Cerebellar nuclear complex (tissue), 1 donor: ENCODE measurements at regions not wholly inside any gene's neighbourhood (a gene's known extent, or its start where the extent isn't known, plus 50 kb on each side); places are given as distances from the start of the nearest gene placed in this dataset.

ENCODE experiments used
- DNase-seq, 2 experiments: peaks; one replicate each; lab custom pipeline; 2025; lab: John Stamatoyannopoulos, UW

DNA sequence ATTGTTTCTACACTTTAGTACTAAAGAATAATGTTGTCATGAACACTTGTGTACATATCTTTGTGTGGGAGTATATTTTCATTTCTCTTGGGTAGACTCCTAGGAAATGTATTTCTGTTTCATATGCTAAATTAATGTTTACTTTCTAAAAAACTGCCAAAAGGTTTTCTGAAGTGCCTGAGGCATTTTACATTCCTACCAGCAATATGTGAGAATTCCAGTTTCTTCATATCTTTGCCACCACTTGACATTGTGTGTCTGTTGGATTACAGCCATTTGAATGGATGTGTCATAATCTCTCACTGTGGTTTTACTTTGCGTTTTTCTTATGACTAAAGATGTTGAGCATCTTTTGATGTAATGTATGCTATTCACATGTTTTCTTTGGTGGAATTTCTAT, 428.2 kb upstream of the KCNH7 start:
- no peak for DNase-seq

GRCh38 chr2:163265562-163265961, 427.0 kb upstream of the KCNH7 start:
- no peak for DNase-seq

DNA sequence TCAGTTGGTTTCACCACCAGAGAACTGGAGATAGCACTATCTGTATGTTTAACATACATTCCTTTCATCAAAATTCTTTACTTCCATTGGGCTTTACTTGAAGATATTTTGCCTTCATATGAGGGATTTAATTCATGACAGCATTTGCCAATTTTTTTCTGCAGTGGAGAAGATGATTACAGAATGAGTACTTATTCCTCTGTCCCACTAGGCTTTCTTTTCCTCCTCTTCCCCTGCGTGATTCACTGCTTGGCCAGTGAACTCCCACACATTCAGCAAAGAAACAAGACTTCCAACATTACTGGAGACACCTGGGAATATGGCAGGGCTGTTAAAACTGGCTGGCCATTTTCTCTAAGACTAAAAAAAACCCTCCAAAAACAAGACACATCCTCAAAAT, 425.8 kb upstream of the KCNH7 start:
- no peak for DNase-seq

DNA sequence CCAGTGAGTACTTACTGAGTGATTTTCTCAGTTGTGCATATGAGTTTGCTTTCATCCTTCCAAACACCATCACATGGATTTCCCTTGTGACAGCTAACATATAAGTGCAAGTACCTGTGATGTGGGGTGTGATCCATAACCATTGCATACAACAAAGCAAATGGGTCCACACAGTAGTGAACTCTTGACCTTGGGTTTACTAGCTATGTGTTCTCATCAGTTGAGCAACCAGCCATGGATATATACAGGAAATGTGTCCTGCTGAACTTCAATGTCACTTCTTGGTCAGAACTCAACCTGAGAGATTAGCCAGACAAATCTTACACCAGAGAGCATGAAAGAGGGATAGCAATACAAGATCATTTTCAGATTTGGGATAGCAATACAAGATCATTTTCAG, 420.9 kb upstream of the KCNH7 start:
- no peak for DNase-seq

DNA sequence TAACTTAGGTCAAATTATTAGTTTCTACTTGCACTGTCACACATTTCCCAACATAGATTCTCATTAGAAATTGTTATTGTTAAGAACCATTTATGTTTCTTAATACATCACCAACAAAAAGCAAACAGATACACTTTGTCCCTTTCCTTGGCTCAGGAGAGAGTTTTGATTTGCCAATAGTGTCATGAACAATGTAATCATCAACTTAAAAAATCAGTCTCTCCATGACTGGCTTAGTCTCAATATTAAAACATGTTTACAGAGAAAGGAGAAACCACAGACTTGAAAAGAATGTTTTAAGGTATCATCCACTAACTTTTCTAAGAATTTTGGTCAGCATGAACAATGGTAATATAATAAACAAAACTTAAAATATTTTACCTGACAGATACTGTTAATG, 416.5 kb upstream of the KCNH7 start:
- DNase-seq = no peak

DNA sequence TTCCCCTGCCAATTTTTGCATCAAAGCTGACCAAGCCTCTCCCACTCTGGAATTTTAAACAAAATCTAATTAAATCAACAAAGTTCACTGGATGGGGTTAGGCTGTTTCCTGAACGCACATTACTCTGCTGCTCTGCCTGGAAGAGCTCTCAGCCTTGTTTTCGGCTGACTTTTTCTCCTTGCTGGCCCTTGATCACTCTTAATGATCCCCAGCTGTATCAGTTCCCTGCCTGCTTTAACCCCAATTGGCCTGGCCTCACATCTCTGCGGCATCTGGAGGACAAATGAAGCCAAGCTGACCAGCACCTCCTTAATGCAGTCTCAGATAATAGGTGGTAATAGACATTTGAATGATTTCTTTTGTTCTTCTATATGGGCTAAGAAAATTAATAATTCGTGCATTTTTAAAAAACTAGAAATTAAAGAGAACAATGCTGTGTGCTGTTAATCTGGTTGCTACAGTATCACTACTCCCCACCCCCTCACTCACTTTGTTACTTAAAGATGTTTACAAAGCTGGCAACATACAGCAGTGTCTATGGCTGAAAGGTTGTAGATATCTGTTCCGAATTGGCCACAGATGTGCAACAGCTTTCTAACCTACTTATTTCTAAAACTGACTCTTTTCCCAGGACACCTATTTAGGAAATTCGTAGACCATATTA, 415.2 kb upstream of the KCNH7 start:
- DNase-seq = no peak

- DNase-seq = no peak
Measured at GRCh38 chr2:163252199-163252598, 413.6 kb upstream of the KCNH7 start.

GRCh38 chr2:163248376-163249253, 410.0 kb upstream of the KCNH7 start:
- no peak for DNase-seq

- no peak for DNase-seq
Measured at GRCh38 chr2:163247847-163248220, 409.3 kb upstream of the KCNH7 start.

- DNase-seq = no peak
Measured at GRCh38 chr2:163247156-163247846, 408.7 kb upstream of the KCNH7 start.

DNA sequence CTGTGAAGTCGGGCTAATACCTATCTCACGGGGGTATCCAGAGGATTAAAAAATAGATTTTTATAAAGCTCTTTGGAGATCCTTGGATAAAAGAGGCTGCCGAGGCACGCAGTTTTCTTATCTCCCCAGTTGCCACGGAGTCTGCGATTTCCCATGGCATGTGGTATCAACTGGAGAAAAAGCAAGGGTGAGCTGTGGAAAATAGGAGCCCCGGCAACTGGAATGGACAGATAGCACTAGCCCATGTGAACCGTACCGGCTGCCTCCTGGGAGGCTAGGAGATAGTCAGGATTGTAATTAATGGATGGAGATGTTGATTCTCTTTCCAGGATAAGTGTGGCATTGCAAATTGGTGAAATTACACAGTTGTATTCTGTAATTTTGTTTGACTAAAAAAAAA, 407.6 kb upstream of the KCNH7 start:
- no peak for DNase-seq

- DNase-seq = no peak
Measured at GRCh38 chr2:163236553-163236952, 398.0 kb upstream of the KCNH7 start.

DNA sequence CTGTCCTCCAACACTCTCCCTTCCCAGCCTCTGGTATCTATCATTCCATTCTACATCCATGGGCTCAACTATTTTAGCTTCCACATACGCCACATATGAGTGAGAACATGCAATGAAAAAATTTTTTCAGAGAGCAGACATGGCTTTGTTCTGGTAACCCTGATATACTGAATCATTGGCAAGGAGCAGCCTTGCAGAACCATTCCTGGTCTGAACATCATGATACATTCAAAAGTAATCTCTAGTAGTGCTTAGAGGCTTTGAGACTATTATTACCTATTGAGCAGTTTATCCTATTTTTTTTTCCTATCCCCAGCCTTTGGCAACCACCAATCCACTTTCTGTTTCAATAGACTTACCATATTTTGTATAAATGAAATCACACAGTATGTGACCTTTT, 393.1 kb upstream of the KCNH7 start:
- DNase-seq = no peak

- no peak for DNase-seq
Measured at GRCh38 chr2:163213661-163214081, 375.1 kb upstream of the KCNH7 start.

DNA sequence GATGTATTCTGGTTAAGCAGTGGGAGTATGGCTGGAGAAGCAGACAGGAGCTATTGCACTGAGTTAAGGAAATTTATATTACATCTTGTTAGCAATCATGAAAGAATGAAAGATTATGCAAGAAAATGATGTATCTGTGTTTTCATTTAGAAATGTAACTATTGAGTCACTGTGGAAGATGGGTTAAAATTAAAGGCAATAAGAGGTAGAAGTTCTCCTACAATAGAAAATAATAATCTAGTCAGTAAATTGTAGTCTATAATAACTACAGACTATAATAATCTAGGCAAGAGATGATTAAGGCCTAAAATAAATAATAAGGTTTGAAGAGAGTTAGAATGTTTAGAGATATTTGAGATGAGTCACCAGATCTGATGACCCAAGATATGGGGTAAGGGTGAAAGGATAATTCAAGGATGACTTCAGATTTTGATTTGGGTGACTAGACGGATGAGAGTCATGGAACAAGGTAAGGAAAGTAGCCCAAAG, 371.9 kb upstream of the KCNH7 start:
- DNase-seq = no peak

- no peak for DNase-seq
Measured at GRCh38 chr2:163207693-163208370, 369.3 kb upstream of the KCNH7 start.

GRCh38 chr2:163205589-163206254, 367.2 kb upstream of the KCNH7 start:
- no peak for DNase-seq

GRCh38 chr2:163200741-163201140, 362.2 kb upstream of the KCNH7 start:
- DNase-seq = no peak

DNA sequence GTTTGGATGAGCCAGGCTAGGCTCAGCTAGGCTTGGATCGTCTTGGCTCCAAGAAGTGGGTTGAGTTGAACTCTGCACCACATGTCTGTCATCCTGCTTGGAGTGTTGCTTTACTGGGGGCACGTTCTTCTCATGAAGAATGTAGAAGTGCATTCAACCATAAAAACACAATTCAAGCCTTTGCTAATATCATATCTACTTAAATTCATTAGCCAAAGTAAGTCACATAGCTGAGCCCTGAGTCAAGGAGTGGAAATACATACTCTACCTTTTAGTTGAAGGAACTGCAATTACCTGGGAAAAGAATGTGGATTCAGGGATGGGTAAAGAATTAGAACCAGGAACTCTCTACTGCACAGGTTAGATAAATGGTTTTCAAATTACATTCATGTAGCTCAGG, 360.4 kb upstream of the KCNH7 start:
- DNase-seq = no peak

DNA sequence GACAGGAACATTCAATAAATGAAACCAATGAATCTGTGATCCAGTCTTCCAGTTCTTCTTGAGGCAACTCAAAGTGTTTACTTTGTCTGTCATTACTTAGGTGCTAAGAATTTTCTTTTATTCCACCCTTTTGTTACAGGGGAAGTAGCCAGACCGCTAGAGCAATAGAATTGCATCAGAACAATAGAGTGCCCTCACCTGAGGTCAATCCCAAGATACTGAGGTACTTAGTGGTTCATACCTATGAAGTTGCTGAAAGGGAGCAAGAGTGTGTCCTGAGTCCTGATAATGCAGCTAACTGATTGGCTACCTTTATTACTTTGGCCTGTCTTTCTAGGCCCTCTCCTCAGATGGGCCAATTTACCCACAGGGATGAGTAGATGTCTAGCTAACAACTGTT, 359.4 kb upstream of the KCNH7 start:
- no peak for DNase-seq

GRCh38 chr2:163191372-163191771, 352.8 kb upstream of the KCNH7 start:
- DNase-seq = no peak
